ENCODE measurements at regions not wholly inside any gene's neighbourhood (a gene's known extent, or its start where the extent isn't known, plus 50 kb on each side); places are given as distances from the start of the nearest gene placed in this dataset.
A peak's percentile ranks its signal among the peaks of the same experiment; 100 is the strongest.

GRCh38 chr16:73190688-73191659 is 143.0 kb upstream of the ZFHX3 start:
- intact Hi-C loops (cut with DNase I) = loop anchor here (10.0 kb wide), 1 partner anchor 356 kb away; no protein-coding TSS in a partner anchor
- DNase-seq (ENCODE audit: low spot score) = no peak

- DNase-seq (ENCODE audit: low spot score) = no peak
- intact Hi-C loops (cut with DNase I) = loop anchor here (10.0 kb wide), 1 partner anchor 355 kb away; no protein-coding TSS in a partner anchor
Measured at GRCh38 chr16:73190256-73190655, 142.3 kb upstream of the ZFHX3 start.

DNA sequence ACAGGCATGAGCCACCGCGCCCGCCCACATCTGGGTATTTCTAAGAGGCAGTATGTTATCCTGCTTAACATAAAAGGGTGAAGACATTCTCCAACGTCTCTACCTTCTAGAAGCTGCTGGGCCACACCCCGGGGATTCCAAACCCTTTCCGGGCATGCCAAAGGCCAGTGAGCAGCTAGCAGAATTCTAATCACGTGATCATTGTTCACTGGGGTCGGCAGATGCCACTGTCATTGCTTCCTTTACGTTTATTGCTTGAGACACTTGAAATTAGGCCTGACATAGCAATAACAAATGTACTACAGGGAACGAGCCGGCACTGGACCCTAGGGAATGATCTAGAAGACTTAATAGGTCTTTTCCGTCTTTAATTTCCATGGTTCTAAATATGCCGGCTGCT is 141.2 kb upstream of the ZFHX3 start:
- DNase-seq (ENCODE audit: low spot score) = no peak
- intact Hi-C loops (cut with DNase I) = no loop called here

DNA sequence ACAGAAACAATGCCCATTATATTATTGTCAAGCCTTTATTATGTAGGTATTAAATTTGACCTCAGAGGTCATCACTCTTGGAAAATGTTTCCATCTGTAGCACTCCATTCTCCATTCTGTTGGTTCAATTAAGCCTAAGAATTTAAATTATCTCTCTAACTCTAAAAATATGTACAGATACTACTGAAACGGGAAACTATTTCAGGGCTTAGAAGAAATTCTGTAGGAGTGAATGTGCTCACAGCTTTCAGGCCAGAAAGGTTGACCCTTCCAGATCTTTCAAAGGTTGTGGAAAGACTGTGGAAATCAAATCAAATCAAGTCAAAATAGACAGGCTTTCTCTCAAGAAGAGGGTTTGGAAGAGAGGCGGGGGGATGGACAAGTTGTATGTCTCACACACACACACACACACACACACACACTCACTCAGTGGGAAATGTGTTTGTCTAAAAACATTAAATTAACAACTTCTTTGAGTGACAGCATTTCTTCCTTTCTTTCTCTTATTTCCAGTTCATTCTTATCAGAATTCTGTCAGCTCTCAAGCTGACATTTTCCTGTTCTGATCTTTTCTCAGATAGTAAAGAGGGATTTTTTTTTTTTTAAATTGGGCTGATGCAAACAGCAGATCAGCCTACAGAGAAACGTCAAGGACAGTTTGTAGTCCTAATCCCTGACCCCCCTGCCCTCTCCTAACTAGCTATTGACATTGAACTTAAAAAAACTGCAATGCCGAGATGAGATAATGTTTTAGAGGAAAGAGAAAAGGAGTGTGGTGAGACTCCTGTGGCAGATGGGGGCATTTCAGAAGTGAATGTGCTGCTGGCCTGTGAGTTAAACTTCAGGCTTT is 139.0 kb upstream of the ZFHX3 start:
- DNase-seq (ENCODE audit: low spot score) = no peak
- intact Hi-C loops (cut with DNase I) = no loop called here

- no peak for DNase-seq (ENCODE audit: low spot score)
Measured at GRCh38 chr16:73185737-73186136, 137.8 kb upstream of the ZFHX3 start.

DNA sequence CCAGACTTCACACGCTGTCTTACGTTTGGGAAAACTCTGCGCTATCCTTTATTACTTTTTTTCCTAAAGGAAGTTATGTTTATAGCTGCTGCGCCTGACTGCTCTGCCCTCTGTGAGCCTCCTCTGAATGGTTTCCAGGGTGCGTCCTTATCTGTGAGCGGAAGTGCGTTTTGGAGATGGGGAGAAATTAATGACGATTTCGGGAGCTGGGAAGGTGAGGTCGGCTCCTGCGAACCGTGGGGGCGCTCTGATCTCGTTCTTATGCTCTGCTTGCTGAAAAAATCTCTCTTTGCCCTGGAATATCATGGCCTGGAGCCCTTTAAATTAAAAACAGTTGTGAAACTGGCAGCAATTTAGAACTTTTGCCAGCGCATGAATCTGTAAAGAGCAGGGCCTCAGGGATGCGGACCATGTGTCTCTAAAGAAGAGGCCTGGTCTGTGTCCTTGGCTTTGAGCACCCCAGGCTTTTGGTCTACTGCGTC is 135.7 kb upstream of the ZFHX3 start:
- intact Hi-C loops (cut with DNase I) = no loop called here
- no peak for DNase-seq (ENCODE audit: low spot score)

More at GRCh38 chr16:73185737-73186136, 137.8 kb upstream of the ZFHX3 start:
- intact Hi-C loops (cut with DNase I) = no loop called here

DNA sequence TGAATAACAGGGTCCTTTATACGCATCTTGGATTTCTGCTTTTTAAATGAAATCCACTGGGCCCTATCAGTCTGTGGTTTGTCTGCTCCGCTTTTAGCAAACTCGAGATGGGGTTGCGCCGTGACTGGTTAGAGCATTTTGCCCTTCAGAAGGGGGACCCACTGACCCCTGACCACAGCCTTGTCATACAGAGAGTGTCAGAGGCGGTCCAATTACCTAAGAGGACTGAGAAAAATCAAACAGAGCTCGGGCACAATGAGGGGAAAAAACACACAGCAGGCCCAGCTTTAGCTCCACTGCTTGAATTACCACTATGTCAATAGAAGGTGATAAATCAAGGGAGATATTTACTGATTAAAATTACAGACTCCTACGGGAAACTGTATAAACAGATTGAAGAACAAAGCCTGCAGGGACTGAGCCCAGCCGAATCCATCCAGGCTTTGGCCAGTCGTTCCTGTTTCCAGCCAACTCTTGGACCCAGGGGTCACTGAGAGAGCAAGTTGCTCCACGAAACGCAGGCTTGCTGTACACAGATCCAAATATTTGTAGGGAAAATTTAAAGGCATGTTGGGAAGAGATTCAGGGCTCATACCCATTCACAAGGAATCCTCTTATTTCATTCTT is 131.9 kb upstream of the ZFHX3 start:
- no peak for DNase-seq (ENCODE audit: low spot score)
- intact Hi-C loops (cut with DNase I) = loop anchor here in 1 of 2 donors (10.0 kb wide), 1 partner anchor 115 kb away; no protein-coding TSS in a partner anchor

- intact Hi-C loops (cut with DNase I) = loop anchor here in 1 of 2 donors (10.0 kb wide), 1 partner anchor 113 kb away; no protein-coding TSS in a partner anchor
- DNase-seq (ENCODE audit: low spot score) = no peak
Measured at GRCh38 chr16:73177729-73178295, 129.9 kb upstream of the ZFHX3 start.

- no peak for DNase-seq (ENCODE audit: low spot score)
- intact Hi-C loops (cut with DNase I) = loop anchor here in 1 of 2 donors (10.0 kb wide), 1 partner anchor 112 kb away; no protein-coding TSS in a partner anchor
Measured at GRCh38 chr16:73176577-73177013, 128.7 kb upstream of the ZFHX3 start.

DNA sequence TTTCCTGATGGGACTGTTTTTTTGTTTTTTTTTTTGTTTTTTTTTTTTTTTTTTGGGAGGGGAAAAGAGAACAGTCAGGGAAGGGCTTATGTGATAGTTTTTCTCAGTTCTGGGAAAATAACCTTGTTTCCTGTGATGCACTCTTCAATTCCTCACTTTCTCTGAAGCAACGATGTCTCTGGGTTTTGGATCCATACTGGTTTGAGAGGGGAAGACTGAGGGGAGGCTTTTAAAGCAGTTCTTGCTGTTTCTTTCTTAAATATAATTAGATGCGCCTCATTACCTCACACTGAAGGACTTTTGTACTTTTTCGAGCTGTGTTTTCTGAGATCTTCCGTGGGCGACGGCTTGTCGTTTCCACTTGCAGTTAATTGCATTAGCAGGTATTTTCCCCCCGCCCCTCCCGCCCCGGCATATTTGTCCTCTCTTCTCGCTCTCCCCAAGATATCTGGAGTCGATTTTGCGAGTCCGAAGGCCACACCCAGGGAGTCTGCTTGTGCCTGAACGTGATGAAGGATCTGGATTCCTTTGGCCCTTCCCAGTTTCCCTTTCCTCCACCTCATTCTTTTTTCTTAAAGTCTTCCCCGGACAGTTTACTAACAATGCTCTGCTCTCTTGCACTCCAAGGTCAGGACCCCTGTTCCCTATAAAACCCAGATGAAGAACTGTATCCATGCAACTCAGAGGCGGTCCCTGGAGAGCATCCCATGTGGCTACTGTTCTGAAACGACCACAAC is 125.2 kb upstream of the ZFHX3 start:
- DNase-seq (ENCODE audit: low spot score) = no peak
- intact Hi-C loops (cut with DNase I) = loop anchor here (5.0 to 10.0 kb wide), 2 partner anchors 108 to 111 kb away; no protein-coding TSS in a partner anchor

GRCh38 chr16:73172241-73172972 is 124.5 kb upstream of the ZFHX3 start:
- DNase-seq (ENCODE audit: low spot score) = peak; percentile 89
- intact Hi-C loops (cut with DNase I) = loop anchor here (5.0 to 10.0 kb wide), 2 partner anchors 108 to 110 kb away; no protein-coding TSS in a partner anchor

- intact Hi-C loops (cut with DNase I) = loop anchor here (5.0 to 10.0 kb wide), 2 partner anchors 107 to 110 kb away; no protein-coding TSS in a partner anchor
- DNase-seq (ENCODE audit: low spot score) = no peak
Measured at GRCh38 chr16:73171901-73172240, 123.9 kb upstream of the ZFHX3 start.

- intact Hi-C loops (cut with DNase I) = loop anchor here (5.0 to 10.0 kb wide), 2 partner anchors 107 to 109 kb away; no protein-coding TSS in a partner anchor
- DNase-seq (ENCODE audit: low spot score) = no peak
Measured at GRCh38 chr16:73171380-73171779, 123.5 kb upstream of the ZFHX3 start.

DNA sequence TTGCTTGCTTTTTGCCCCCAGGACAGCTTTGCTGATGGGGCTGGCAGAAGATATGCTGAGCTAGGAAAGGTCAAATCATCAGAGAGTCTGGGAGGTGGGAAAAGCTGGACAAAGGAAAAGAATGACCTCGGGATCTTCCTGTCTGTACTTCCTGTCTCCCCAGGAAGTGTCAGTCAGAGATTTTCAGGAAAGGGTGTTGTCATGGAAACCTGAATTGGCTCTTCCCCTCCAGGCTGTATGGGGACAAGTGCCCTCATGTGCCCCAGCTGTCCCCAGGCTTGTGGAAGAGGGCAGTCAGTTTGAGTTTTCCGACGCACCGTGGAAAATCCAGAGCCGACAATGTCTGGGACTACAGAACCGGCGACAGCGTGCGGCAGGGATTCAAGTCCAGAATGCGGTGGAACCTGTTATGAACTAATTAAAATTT is 122.7 kb upstream of the ZFHX3 start:
- intact Hi-C loops (cut with DNase I) = loop anchor here (5.0 to 10.0 kb wide), 2 partner anchors 106 to 108 kb away; no protein-coding TSS in a partner anchor
- no peak for DNase-seq (ENCODE audit: low spot score)

DNA sequence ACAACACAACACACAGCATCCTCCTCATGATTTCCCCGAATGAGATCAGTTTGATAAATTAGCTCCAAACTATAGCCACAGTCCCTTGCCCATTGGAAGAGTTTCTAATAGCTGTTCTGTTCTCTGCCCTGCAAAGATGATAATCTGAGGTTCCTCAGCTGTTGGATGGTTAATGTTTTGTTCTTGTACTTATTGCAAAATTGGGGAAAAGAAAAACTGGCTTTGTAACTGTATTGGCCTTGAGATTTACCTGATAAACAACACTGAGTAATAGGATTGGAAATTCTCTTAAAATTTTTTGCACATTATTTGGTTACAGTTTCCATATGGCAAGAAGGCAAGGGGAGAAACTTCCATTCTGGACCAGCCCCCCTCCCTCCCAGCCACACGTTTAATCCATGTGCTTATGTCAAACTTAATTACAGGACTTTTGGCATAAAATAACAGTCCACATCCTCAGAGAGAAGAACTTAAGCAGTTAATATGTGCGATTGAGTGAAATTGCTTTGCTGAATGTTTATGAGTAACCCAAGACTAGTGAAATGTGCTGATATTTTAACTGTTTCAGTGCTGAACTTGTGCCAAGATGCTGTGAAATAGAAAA is 119.1 kb upstream of the ZFHX3 start:
- no peak for DNase-seq (ENCODE audit: low spot score)
- intact Hi-C loops (cut with DNase I) = no loop called here

GRCh38 chr16:73166441-73166851 is 118.5 kb upstream of the ZFHX3 start:
- intact Hi-C loops (cut with DNase I) = no loop called here
- no peak for DNase-seq (ENCODE audit: low spot score)

All from posterior vena cava (tissue), 2 donors.